GM12878 (cell line): ENCODE measurements at regions not wholly inside any gene's neighbourhood (a gene's known extent, or its start where the extent isn't known, plus 50 kb on each side); places are given as distances from the start of the nearest gene placed in this dataset.

Experiments
- ATAC-seq: fragments of 200-7000 bp; cut with Tn5 transposase; 3 replicates; pipeline ENCODE4 v1.9.1; 2020; ENCODE audit warnings: mild to moderate bottlenecking, moderate library complexity
- BruUV-seq: library from RNA; stranded (reverse); fragments of 400-500 nt; replicated peaks from 2 replicates; lab custom pipeline; 2021; lab: Mats Ljungman, UMichigan
- CTCF ChIA-PET: fragments of 300-600 bp; sonication (Branson Sonifier 250); formaldehyde crosslinking; extraction: SDS; loops from one replicate; lab custom pipeline; 2021; ENCODE audit warnings: inconsistent platforms; lab: Yijun Ruan, JAX
- POLR2A ChIA-PET: fragments of 350-600 bp; formaldehyde crosslinking; extraction: SDS; loops from one replicate; lab custom pipeline; 2021; ENCODE audit warnings: inconsistent platforms; lab: Charles Lee
- RAD21 ChIA-PET: fragments of 300-600 bp; sonication (Branson Sonifier 250); formaldehyde crosslinking; loops from one replicate; lab custom pipeline; 2023; ENCODE audit warnings: antibody characterized with exemption; ENCODE audit not compliant: unreplicated experiment; lab: Charles Lee
- SMC1A ChIA-PET: fragments of 300-600 bp; sonication (Branson Sonifier 250); formaldehyde crosslinking; loops from one replicate; lab custom pipeline; 2023; ENCODE audit not compliant: unreplicated experiment, uncharacterized antibody; lab: Charles Lee
- DNase-seq: peaks from one replicate; pipeline ENCODE4 v3.0.0-alpha.2; 2011; ENCODE audit warnings: low read depth, low spot score
- FAIRE-seq: peaks from 3 replicates; lab custom pipeline; 2011; peaks lifted over from hg19 to GRCh38; lab: Jason Lieb, UNC
- H2AFZ ChIP-seq: 2 replicates; pipeline ENCODE4 v1.6.0; 2011; ENCODE audit warnings: low read depth, low read length, control low read depth; ENCODE audit not compliant: control insufficient read depth
- H3K27ac ChIP-seq: 2 replicates; pipeline ENCODE4 v1.5.1; 2011; ENCODE audit warnings: control low read depth; ENCODE audit not compliant: control insufficient read depth, insufficient read depth
- H3K27me3 ChIP-seq, 2 experiments: replicated peaks in 1 of 2; 2 replicates each; pipeline versions ENCODE4 v1.6.0 to v1.6.1; 2011; ENCODE audit warnings: low read length in 1 of 2; ENCODE audit not compliant: control insufficient read depth in 2 of 2, insufficient read depth in 2 of 2
- H3K36me3 ChIP-seq, 2 experiments: 2 replicates each; pipeline ENCODE4 v1.5.1; 2011; ENCODE audit warnings: low read length in 1 of 2; ENCODE audit not compliant: control insufficient read depth in 2 of 2, insufficient read depth in 2 of 2
- H3K4me1 ChIP-seq: 2 replicates; pipeline ENCODE4 v1.6.1; 2011; ENCODE audit warnings: mild to moderate bottlenecking, low read length, moderate library complexity, mixed read lengths; ENCODE audit not compliant: control insufficient read depth, insufficient read depth
- H3K4me2 ChIP-seq: 2 replicates; pipeline ENCODE4 v1.6.0; 2011; ENCODE audit warnings: control low read depth; ENCODE audit not compliant: control insufficient read depth, insufficient read depth
- H3K4me3 ChIP-seq: fragments of 200-600 bp; sonication (generic); 2 replicates; pipeline ENCODE4 v1.5.1; 2016
- H3K79me2 ChIP-seq: 2 replicates; pipeline ENCODE4 v1.6.0; 2011; ENCODE audit warnings: low read length; ENCODE audit not compliant: control insufficient read depth, insufficient read depth
- H3K9ac ChIP-seq: 2 replicates; pipeline ENCODE4 v1.8.0; 2011; ENCODE audit warnings: low read length, control low read depth, mixed read lengths; ENCODE audit not compliant: control insufficient read depth, insufficient read depth
- H3K9me3 ChIP-seq: replicated peaks from 3 replicates; pipeline ENCODE4 v1.5.1; 2011; ENCODE audit warnings: mild to moderate bottlenecking, low read length; ENCODE audit not compliant: control insufficient read depth, insufficient read depth
- H4K20me1 ChIP-seq: 2 replicates; pipeline ENCODE4 v1.6.0; 2011; ENCODE audit not compliant: control insufficient read depth, insufficient read depth
- JUNB ChIP-seq: IDR thresholded peaks from 2 replicates; pipeline ENCODE4 v1.6.1; 2016; ENCODE audit warnings: antibody characterized with exemption, mild to moderate bottlenecking
- MTA3 ChIP-seq: IDR thresholded peaks from 2 replicates; pipeline ENCODE4 v1.6.1; 2012; ENCODE audit warnings: low read length, inconsistent platforms, borderline replicate concordance
- NFXL1 ChIP-seq: fragments of 450-650 bp; IDR thresholded peaks from 2 replicates; pipeline ENCODE4 v1.6.1; 2017; ENCODE audit warnings: antibody characterized with exemption, mild to moderate bottlenecking, borderline replicate concordance
- POLR2AphosphoS2 ChIP-seq: IDR thresholded peaks from 2 replicates; pipeline ENCODE4 v1.6.1; 2011; ENCODE audit warnings: low read depth, mild to moderate bottlenecking, low read length, improper control_type of control experiment, moderate library complexity
- RAD51 ChIP-seq: fragments of 450-650 bp; IDR thresholded peaks from 2 replicates; pipeline ENCODE4 v1.6.1; 2016; ENCODE audit warnings: moderate library complexity, mild to moderate bottlenecking, inconsistent platforms
- WRNIP1 ChIP-seq: IDR thresholded peaks from 2 replicates; pipeline ENCODE4 v1.6.1; 2011; ENCODE audit warnings: low read depth, low read length, improper control_type of control experiment, borderline replicate concordance
- ZBTB11 ChIP-seq: fragments of 450-650 bp; formaldehyde crosslinking; IDR thresholded peaks from 2 replicates; pipeline ENCODE4 v1.5.0; 2022; ENCODE audit warnings: mild to moderate bottlenecking, missing genetic modification characterization
- WGBS: methylation state at CpG from one replicate; pipeline ENCODE4 v1.1.6; 2016; ENCODE audit warnings: low lambda C conversion rate; ENCODE audit not compliant: insufficient replicate concordance, insufficient coverage; ENCODE audit errors: missing lambda C conversion rate; 5-methylcytosine and 5-hydroxymethylcytosine counted together
- in situ Hi-C: fragments of 300-500 bp; cut with MboI; formaldehyde crosslinking; loops from 9 replicates; pipeline ENCODE4 v1.14.3; 2018; ENCODE audit warnings: mixed read lengths
- intact Hi-C: fragments of 100-400 bp; cut with micrococcal nuclease; formaldehyde crosslinking; loops from one replicate; pipeline ENCODE4 v1.14.2; 2022; ENCODE audit not compliant: unreplicated experiment

- Histone ChIP-seq H3K9ac (no peak overlapping the region), H3K9me3 (no peaks in the 10 kb centered on the region; the same call in 2 of the 3 replicates), H3K27ac (no peak overlapping the region), H4K20me1 (no peaks in the 10 kb centered on the region), H3K4me2 (no peak overlapping the region), H3K79me2 (no peaks in the 10 kb centered on the region), H3K27me3 (no peaks in the 10 kb centered on the region; a peak in 1 of 4 replicates), H3K4me3 (no peak overlapping the region), H2AFZ (no peak overlapping the region), H3K36me3 (no peaks in the 10 kb centered on the region), H3K4me1 (no peaks in the 10 kb centered on the region)
- SMC1A ChIA-PET: no interaction called here
- 15% methylated on average over 6 of the region's 6 CpGs for WGBS
- RAD21 ChIA-PET: interaction anchor here (0.6 kb wide), 1 partner anchor 577 kb away, joined by 3 read pairs; no protein-coding TSS in a partner anchor
- TF ChIP-seq WRNIP1 (no peak), RAD51 (no peak), POLR2AphosphoS2 (no peak), JUNB (no peak), NFXL1 (no peak), ZBTB11 (CRISPR knock-in tag) (no peak), MTA3 (no peak)
- CTCF ChIA-PET: no interaction called here
- in situ Hi-C loops (no loop called here), intact Hi-C loops (no loop called here)
- DNase-seq: no peak
- ATAC-seq: no peak
- POLR2A ChIA-PET: no interaction called here
- BruUV-seq: no TSS peak
- FAIRE-seq: no peak
Measured at GRCh38 chr11:70842256-70842655, 410.1 kb downstream of the SHANK2 start.
